Mammary epithelial cell (primary cell): ENCODE measurements at regions not wholly inside any gene's neighbourhood (a gene's known extent, or its start where the extent isn't known, plus 50 kb on each side); places are given as distances from the start of the nearest gene placed in this dataset.

ENCODE experiments used
- CTCF ChIP-seq, 2 donors: IDR thresholded peaks in 1 of 2; conservative IDR thresholded peaks in 1 of 2; 2 replicates each; pipeline ENCODE4 v1.5.1; 2011 to 2012; ENCODE audit warnings: inconsistent platforms in 2 of 2, low read length in 2 of 2, mild to moderate bottlenecking in 2 of 2, control low read depth in 1 of 2, low read depth in 1 of 2; ENCODE audit not compliant: insufficient read depth in 1 of 2; ENCODE audit errors: extremely low read depth in 1 of 2
- EZH2 ChIP-seq: IDR thresholded peaks from 2 replicates; pipeline ENCODE4 v1.6.1; 2012; ENCODE audit warnings: low read length, inconsistent platforms, borderline replicate concordance

- no peak for TF ChIP-seq EZH2
- TF ChIP-seq CTCF (conservative IDR thresholded peaks at IDR 0.05 in 1 of 2, IDR thresholded peaks at IDR 0.05 in 1 of 2; ENCODE audit: extremely low read depth in 1 of 2, insufficient read depth in 1 of 2, low read depth in 1 of 2, low read length in 2 of 2), result no peak
Observed at GRCh38 chr14:89013698-89014568, 189.5 kb downstream of the TTC8 start.
